ENCODE measurements at regions not wholly inside any gene's neighbourhood (a gene's known extent, or its start where the extent isn't known, plus 50 kb on each side); places are given as distances from the start of the nearest gene placed in this dataset.

- Mint-ChIP-seq H3K27me3 (no peaks in the 10 kb centered on the region), H3K4me1 (no peaks in the 10 kb centered on the region), H3K4me3 (no peak overlapping the region), H3K27ac (no peak overlapping the region), H3K9me3 (no peaks in the 10 kb centered on the region), H3K36me3 (no peaks in the 10 kb centered on the region)
- CTCF ChIA-PET: no interaction called here
- no peak for DNase-seq
Measured at GRCh38 chr10:128780156-128780761, 654.0 kb upstream of the MKI67 start.

GRCh38 chr10:128781637-128782036 lies 655.4 kb upstream of the MKI67 start:
- Mint-ChIP-seq H3K27me3 (no peaks in the 10 kb centered on the region), H3K27ac (no peak overlapping the region)

GRCh38 chr10:128784444-128784843 lies 658.2 kb upstream of the MKI67 start:
- H3K4me3 Mint-ChIP-seq: no peak overlapping the region
- CTCF ChIA-PET: no interaction called here
- no peak overlapping the region for H3K27ac Mint-ChIP-seq
- no peak for DNase-seq
- no peaks in the 10 kb centered on the region for H3K36me3 Mint-ChIP-seq
- H3K4me1 Mint-ChIP-seq: no peaks in the 10 kb centered on the region
- H3K9me3 Mint-ChIP-seq: no peaks in the 10 kb centered on the region
- no peaks in the 10 kb centered on the region for H3K27me3 Mint-ChIP-seq

More at GRCh38 chr10:128781637-128782036, 655.4 kb upstream of the MKI67 start:
- Mint-ChIP-seq H3K9me3 (no peaks in the 10 kb centered on the region), H3K4me3 (no peak overlapping the region), H3K4me1 (no peaks in the 10 kb centered on the region), H3K36me3 (no peaks in the 10 kb centered on the region)
- no peak for DNase-seq
- CTCF ChIA-PET: no interaction called here

DNA sequence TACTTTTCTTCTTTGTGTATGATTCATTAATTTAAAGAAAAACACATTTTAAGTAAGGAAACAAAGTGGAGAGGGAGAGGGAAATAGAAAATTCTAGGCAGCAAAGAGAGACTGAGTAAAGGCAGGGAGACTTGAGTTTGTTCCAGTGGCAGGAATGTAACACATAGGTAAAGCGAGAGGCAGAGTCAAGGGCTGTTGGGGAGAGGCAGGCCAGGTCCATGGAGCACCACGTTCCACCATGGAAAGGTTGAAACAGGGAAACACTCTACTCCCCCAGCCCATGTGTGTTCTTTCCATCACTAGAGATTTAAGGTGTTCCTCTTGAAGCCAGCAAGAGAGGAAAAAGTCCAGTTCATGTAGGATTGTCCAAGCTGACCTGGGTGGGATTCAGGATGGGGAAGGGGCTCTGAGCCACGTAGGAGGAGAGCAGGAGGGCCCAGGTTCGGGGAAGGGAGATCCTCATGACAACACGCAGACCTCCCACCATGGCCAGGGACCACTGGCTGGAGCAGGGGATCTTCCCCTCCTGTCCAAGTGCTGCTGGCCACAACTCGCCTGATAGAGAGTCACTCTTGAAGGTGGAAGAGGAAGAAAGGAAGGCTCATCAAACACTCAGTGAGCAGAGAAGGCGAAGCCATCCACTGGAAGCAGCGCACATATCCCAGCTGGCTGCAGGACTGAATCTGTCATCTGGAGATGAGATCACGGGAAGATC lies 666.4 kb upstream of the MKI67 start:
- Mint-ChIP-seq H3K36me3 (no peaks in the 10 kb centered on the region), H3K27me3 (no peaks in the 10 kb centered on the region), H3K9me3 (no peaks in the 10 kb centered on the region), H3K4me3 (no peak overlapping the region), H3K4me1 (no peaks in the 10 kb centered on the region), H3K27ac (no peak overlapping the region)
- DNase-seq: no peak
- CTCF ChIA-PET: no interaction called here

- no peak overlapping the region for H3K27ac Mint-ChIP-seq
- peaks cover 2% of the 10 kb centered on the region for H3K9me3 Mint-ChIP-seq
- no peaks in the 10 kb centered on the region for H3K4me1 Mint-ChIP-seq
- DNase-seq: no peak
- CTCF ChIA-PET: no interaction called here
- H3K27me3 Mint-ChIP-seq: no peaks in the 10 kb centered on the region
- H3K36me3 Mint-ChIP-seq: no peaks in the 10 kb centered on the region
- no peak overlapping the region for H3K4me3 Mint-ChIP-seq
Measured at GRCh38 chr10:128793726-128794655, 667.8 kb upstream of the MKI67 start.

DNA sequence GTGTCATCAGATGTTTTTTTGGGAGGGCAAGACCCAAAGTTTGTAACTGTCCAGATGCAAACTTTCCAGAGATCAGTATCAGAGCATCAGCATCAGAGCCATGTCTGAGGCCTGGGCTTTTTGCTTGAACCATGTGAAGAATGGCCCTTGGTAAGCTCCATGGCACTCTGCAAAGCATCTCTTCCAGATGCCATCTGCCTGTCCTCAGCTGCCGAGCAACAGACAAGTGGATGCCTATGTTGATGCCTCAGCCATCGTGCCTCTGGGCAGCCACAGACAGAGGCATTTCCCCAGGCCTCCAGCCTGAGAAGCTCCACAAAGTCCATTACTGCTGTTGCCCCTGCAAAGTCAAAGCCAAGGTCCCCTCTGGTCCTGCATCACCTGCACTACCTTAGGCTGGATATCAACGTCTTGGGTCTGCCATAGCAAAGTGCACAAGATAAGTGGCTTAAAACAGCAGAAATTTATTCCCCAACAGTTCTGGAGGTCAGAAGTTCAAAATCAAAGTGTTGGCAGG lies 670.2 kb upstream of the MKI67 start:
- H3K27me3 Mint-ChIP-seq: no peaks in the 10 kb centered on the region
- no peaks in the 10 kb centered on the region for H3K4me1 Mint-ChIP-seq
- H3K9me3 Mint-ChIP-seq: peaks cover 2% of the 10 kb centered on the region
- H3K27ac Mint-ChIP-seq: no peak overlapping the region
- no peak for DNase-seq
- no peak overlapping the region for H3K4me3 Mint-ChIP-seq
- CTCF ChIA-PET: no interaction called here
- no peaks in the 10 kb centered on the region for H3K36me3 Mint-ChIP-seq

DNA sequence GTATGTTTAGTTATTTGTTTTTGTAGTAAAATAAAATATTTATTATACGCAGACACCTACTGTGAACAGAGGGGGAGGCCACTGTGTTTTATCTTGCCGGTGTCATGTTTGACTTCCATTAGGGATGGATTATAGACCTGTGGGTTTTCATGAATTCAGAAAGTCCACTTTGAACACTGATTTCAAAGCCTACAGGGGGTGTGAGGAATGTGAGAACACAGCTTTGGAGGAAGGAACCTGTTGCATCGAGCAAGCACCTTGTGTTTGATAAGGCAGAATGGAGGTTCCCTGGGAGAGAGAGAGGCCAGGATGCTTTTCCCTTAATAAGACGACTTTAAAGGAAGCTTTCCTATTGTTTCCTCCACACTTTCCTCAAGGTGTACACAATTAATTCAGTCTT lies 665.0 kb upstream of the MGMT start:
- no peak overlapping the region for H3K27ac Mint-ChIP-seq
- H3K27me3 Mint-ChIP-seq: peaks cover 4% of the 10 kb centered on the region
- CTCF ChIA-PET: no interaction called here
- H3K4me1 Mint-ChIP-seq: no peaks in the 10 kb centered on the region
- no peak overlapping the region for H3K4me3 Mint-ChIP-seq
- H3K36me3 Mint-ChIP-seq: no peaks in the 10 kb centered on the region
- no peak for DNase-seq
- peaks cover 2% of the 10 kb centered on the region for H3K9me3 Mint-ChIP-seq

- Mint-ChIP-seq H3K9me3 (no peaks in the 10 kb centered on the region), H3K27me3 (peaks cover 4% of the 10 kb centered on the region), H3K27ac (no peak overlapping the region), H3K4me1 (no peaks in the 10 kb centered on the region), H3K4me3 (no peak overlapping the region), H3K36me3 (no peaks in the 10 kb centered on the region)
- no peak for DNase-seq
- CTCF ChIA-PET: no interaction called here
Measured at GRCh38 chr10:128803790-128804189, 663.3 kb upstream of the MGMT start.

DNA sequence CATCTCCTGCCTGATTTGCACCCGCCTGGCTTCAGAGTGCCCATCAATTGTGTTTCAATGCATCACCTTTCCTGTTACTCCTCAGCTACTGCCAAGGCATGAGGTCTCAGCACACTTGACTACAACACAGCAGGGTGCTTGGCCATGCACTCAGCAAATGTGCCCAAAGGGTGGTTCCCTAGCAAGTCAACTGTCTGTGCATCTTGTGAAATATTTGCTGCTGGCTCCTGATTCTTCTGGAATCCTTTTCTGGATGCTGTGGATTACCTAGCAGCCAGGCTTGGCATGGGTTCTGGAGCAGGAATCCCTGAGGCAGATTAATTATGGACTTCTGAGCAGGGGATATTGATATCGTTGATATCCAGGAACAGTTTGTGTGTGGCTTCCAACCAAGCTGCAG lies 662.6 kb upstream of the MGMT start:
- CTCF ChIA-PET: no interaction called here
- Mint-ChIP-seq H3K27me3 (peaks cover 4% of the 10 kb centered on the region), H3K4me1 (no peaks in the 10 kb centered on the region), H3K27ac (no peak overlapping the region), H3K9me3 (peaks cover 2% of the 10 kb centered on the region), H3K36me3 (no peaks in the 10 kb centered on the region), H3K4me3 (no peak overlapping the region)
- no peak for DNase-seq

DNA sequence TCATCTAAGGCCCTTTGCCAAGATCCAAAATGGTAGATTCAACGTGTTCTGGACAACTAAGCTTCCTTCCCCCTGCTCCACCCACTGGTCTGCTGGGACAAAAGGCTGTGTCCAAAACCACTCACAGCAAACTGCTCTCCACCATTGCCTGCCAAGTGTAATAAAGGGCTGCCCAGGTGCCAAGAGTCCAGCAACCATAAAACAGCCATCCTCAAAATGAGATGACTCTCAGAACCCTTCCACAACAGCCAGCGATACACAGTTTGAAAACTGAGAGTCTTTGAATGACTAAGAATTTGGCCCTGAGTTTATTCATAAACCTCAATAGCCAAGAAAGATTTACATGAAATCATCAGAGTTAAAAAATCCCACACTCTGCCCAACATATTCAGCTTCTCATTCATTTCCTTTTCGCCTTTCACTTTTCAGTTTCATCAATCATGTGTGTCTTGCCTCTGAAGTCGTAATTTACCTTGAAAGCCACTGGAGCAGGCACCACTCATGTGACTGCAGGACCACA lies 658.1 kb upstream of the MGMT start:
- CTCF ChIA-PET: no interaction called here
- H3K27me3 Mint-ChIP-seq: peaks cover 4% of the 10 kb centered on the region
- H3K36me3 Mint-ChIP-seq: no peaks in the 10 kb centered on the region
- peaks cover 2% of the 10 kb centered on the region for H3K9me3 Mint-ChIP-seq
- H3K4me3 Mint-ChIP-seq: no peak overlapping the region
- no peak overlapping the region for H3K27ac Mint-ChIP-seq
- no peaks in the 10 kb centered on the region for H3K4me1 Mint-ChIP-seq
- no peak for DNase-seq

- Mint-ChIP-seq H3K27ac (no peak overlapping the region), H3K9me3 (peaks cover 2% of the 10 kb centered on the region), H3K36me3 (no peaks in the 10 kb centered on the region), H3K4me3 (no peak overlapping the region), H3K27me3 (no peaks in the 10 kb centered on the region), H3K4me1 (no peaks in the 10 kb centered on the region)
- DNase-seq: no peak
- CTCF ChIA-PET: no interaction called here
Measured at GRCh38 chr10:128811511-128811910, 655.5 kb upstream of the MGMT start.

- Mint-ChIP-seq H3K27ac (no peak overlapping the region), H3K4me1 (no peaks in the 10 kb centered on the region), H3K4me3 (no peak overlapping the region), H3K27me3 (no peaks in the 10 kb centered on the region), H3K9me3 (peaks cover 2% of the 10 kb centered on the region), H3K36me3 (no peaks in the 10 kb centered on the region)
- no peak for DNase-seq
- CTCF ChIA-PET: no interaction called here
Measured at GRCh38 chr10:128812000-128812399, 655.0 kb upstream of the MGMT start.

DNA sequence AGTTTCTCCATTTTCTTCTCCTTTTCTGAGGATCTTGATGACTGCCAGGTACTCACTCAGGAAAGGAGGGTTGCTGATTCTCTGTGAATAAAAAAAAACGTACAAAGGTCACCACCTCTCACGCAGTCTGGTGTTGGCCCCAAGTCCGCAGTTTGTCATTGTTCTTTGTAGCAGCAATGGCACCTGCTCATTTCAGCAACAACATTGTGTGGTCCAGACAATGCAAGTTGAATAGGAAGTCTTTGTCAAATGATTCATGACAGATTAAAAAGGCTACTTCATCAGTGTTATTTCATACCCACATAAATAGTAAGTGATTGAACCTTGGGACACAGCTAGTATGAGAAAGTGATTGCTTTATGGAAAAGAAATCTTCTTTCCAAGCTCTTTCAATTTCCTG lies 653.5 kb upstream of the MGMT start:
- no peaks in the 10 kb centered on the region for H3K36me3 Mint-ChIP-seq
- H3K9me3 Mint-ChIP-seq: peaks cover 2% of the 10 kb centered on the region
- DNase-seq: no peak
- H3K27me3 Mint-ChIP-seq: no peaks in the 10 kb centered on the region
- no peaks in the 10 kb centered on the region for H3K4me1 Mint-ChIP-seq
- CTCF ChIA-PET: no interaction called here
- H3K27ac Mint-ChIP-seq: no peak overlapping the region
- no peak overlapping the region for H3K4me3 Mint-ChIP-seq

GRCh38 chr10:128814024-128814423 lies 653.0 kb upstream of the MGMT start:
- Mint-ChIP-seq H3K9me3 (peaks cover 2% of the 10 kb centered on the region), H3K36me3 (no peaks in the 10 kb centered on the region), H3K4me1 (no peaks in the 10 kb centered on the region), H3K4me3 (no peak overlapping the region), H3K27me3 (no peaks in the 10 kb centered on the region), H3K27ac (no peak overlapping the region)
- CTCF ChIA-PET: no interaction called here
- DNase-seq: no peak

Data from activated naive CD4-positive, alpha-beta T cell treated with anti-CD3 and anti-CD28 coated beads, Interleukin-2, amount 10 ng/mL, durations not matched to agents 7 days and 5 days (primary cell).